Forelimb muscle (tissue), 1 donor: ENCODE measurements at regions not wholly inside any gene's neighbourhood (a gene's known extent, or its start where the extent isn't known, plus 50 kb on each side); places are given as distances from the start of the nearest gene placed in this dataset.

ENCODE experiments used
- DNase-seq: peaks from one replicate; pipeline ENCODE4 v3.0.0-alpha.2; 2013; ENCODE audit warnings: low read depth

GRCh38 chr11:43575913-43576310 is 104.6 kb upstream of the HSD17B12 start:
- no peak for DNase-seq

GRCh38 chr11:43576320-43576802 is 104.2 kb upstream of the HSD17B12 start:
- DNase-seq, result no peak

- DNase-seq, result no peak
Observed at GRCh38 chr11:43576803-43577521, 103.6 kb upstream of the HSD17B12 start.

GRCh38 chr11:43577566-43578264 is 102.8 kb upstream of the HSD17B12 start:
- DNase-seq, result no peak

GRCh38 chr11:43578346-43579170 is 102.0 kb upstream of the HSD17B12 start:
- DNase-seq, result no peak

- no peak for DNase-seq
Observed at GRCh38 chr11:43579171-43579918, 101.2 kb upstream of the HSD17B12 start.

- DNase-seq, result no peak
Observed at GRCh38 chr11:43579919-43580276, 100.6 kb upstream of the HSD17B12 start.

- DNase-seq, result no peak
Observed at GRCh38 chr11:43580735-43581369, 99.7 kb upstream of the HSD17B12 start.

GRCh38 chr11:43581370-43582023 is 99.0 kb upstream of the HSD17B12 start:
- DNase-seq, result no peak

- no peak for DNase-seq
Observed at GRCh38 chr11:43582024-43582862, 98.3 kb upstream of the HSD17B12 start.

GRCh38 chr11:43582863-43583462 is 97.6 kb upstream of the HSD17B12 start:
- DNase-seq, result no peak

- DNase-seq, result no peak
Observed at GRCh38 chr11:43583548-43583947, 97.0 kb upstream of the HSD17B12 start.

- no peak for DNase-seq
Observed at GRCh38 chr11:43585877-43586608, 94.5 kb upstream of the HSD17B12 start.

GRCh38 chr11:43589601-43590250 is 90.8 kb upstream of the HSD17B12 start:
- no peak for DNase-seq

GRCh38 chr11:43601511-43601910 is 79.0 kb upstream of the HSD17B12 start:
- no peak for DNase-seq

GRCh38 chr11:43602670-43603069 is 77.9 kb upstream of the HSD17B12 start:
- DNase-seq, result no peak

- DNase-seq, result no peak
Observed at GRCh38 chr11:43614214-43614613, 66.3 kb upstream of the HSD17B12 start.

- no peak for DNase-seq
Observed at GRCh38 chr11:43619863-43620505, 60.6 kb upstream of the HSD17B12 start.
